ENCODE measurements at regions not wholly inside any gene's neighbourhood (a gene's known extent, or its start where the extent isn't known, plus 50 kb on each side); places are given as distances from the start of the nearest gene placed in this dataset.

- no peak for TF ChIP-seq POLR2A (IDR thresholded peaks at IDR 0.05)
- no peak for TF ChIP-seq CTCF (IDR thresholded peaks at IDR 0.05)
These were observed 196.0 kb downstream of the KCNS3 start for GRCh38 chr2:18074476-18074875.

All from esophagus squamous epithelium (tissue), 4 donors.